GM12872 (cell line): ENCODE measurements at regions not wholly inside any gene's neighbourhood (a gene's known extent, or its start where the extent isn't known, plus 50 kb on each side); places are given as distances from the start of the nearest gene placed in this dataset.

Experiments
- TF ChIP-seq, protein P1 (sequence below): IDR thresholded peaks from 3 replicates; pipeline ENCODE4 v1.5.1; 2011; ENCODE audit warnings: low read depth, mild to moderate bottlenecking, low read length, moderate library complexity; ENCODE audit not compliant: insufficient read depth

DNA sequence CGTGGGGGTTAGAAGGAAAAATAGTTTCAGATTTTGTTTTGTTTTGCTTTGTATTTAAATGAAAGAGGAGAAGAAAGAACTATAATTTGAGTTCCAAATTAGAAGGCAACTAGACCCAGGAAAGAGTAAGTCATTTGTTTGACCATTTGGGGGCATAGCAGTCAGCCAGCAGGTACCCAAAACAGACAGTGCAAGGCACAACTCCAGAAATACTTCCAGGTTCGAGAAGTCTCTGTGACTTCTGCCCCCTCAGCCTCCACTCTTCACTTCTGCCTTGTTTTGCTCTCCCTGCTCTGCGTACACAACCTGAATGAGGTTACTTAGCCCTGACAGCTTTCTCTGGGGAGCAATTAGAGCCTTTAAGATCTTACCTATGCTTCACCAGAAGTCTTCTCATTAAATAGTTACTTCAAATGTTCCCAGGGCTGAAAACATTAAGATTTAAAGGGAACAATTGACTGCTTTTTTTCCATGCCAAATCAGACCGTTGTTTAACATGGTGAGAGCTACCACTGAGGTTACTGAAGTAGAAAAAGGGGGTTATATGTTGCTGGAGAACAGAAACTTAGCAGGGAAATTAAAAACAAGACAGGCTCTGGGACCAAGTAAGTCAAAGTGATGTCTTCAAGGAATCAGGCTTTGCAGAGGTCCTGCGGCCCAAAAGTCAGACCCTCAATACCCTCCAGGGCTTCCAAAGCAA lies 216.9 kb downstream of the BCL11A start:
- TF ChIP-seq, protein P1, sequence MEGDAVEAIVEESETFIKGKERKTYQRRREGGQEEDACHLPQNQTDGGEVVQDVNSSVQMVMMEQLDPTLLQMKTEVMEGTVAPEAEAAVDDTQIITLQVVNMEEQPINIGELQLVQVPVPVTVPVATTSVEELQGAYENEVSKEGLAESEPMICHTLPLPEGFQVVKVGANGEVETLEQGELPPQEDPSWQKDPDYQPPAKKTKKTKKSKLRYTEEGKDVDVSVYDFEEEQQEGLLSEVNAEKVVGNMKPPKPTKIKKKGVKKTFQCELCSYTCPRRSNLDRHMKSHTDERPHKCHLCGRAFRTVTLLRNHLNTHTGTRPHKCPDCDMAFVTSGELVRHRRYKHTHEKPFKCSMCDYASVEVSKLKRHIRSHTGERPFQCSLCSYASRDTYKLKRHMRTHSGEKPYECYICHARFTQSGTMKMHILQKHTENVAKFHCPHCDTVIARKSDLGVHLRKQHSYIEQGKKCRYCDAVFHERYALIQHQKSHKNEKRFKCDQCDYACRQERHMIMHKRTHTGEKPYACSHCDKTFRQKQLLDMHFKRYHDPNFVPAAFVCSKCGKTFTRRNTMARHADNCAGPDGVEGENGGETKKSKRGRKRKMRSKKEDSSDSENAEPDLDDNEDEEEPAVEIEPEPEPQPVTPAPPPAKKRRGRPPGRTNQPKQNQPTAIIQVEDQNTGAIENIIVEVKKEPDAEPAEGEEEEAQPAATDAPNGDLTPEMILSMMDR, result peak; percentile 45; the same call in 1 of the 3 replicates

DNA sequence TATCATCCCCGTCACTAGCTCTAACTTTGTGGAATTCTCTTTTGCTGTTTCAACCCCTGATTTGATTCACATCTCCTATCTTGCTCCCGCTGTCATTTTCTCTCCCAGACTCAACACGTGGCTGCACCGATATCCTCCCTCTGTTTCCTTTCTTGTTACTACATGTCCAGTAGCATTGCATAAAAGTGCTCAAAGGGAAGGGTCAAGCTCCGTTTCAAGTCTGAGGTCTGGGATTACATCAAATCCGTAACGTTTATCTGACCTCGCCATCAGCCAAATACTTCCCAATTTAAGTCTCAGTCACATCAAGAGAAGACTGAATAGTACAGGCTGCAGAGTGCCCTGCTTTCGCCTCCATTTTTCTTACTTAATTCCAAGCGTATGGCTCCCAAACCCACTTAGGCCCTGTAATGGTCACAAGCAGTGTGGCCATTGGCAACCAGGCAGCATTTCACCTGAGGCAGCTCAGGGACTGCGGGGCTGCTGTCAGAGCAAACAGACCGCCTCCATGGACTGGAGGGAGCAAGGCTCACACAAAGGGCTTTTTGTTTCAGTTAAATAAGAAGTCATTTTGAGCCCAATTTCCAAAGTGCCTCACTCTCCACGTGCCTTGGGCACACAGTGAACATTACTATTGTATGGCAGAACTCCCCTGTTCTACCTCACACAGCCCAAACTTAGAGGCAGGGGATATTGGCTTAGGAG lies 217.8 kb downstream of the BCL11A start:
- TF ChIP-seq, protein P1, result no peak

DNA sequence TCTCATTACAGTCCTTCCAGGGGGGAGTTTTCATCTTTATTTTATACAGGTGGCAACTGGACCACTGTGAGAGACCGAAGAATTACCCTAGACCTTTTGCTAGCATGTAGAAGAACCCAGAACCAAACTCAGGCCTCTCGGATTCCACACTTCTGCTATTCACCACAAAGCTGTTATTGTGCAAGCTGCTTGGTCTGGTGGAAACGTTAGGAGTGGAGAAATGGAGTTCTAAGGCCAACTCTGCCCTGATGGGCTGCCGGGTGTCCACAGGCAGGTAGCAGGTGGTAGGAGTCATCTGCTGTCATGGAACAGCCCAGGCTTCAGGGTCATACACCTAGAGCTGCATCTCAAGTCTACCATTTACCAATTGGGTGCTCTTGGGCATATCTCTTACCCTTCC lies 218.8 kb downstream of the BCL11A start:
- TF ChIP-seq, protein P1, result no peak

DNA sequence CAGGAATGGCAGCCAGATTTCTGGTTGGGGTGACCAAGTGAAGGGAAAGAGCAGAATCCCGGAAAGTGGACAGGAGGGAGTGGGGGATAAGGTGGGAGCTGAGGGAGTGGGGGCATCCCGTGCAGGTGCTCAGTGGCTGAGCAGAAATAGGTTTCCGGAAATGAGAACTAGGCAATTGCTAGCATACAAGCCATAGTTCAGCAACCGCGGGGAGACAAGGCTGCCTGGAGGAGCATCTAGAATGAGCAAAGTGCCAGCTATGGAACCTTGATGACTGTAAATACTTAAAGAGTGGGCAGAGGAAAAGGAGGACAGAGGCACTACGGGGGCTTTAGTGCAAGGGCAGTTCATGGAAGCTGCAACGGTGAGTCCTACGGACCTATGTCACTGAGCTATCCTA lies 220.2 kb downstream of the BCL11A start:
- TF ChIP-seq, protein P1, result no peak

DNA sequence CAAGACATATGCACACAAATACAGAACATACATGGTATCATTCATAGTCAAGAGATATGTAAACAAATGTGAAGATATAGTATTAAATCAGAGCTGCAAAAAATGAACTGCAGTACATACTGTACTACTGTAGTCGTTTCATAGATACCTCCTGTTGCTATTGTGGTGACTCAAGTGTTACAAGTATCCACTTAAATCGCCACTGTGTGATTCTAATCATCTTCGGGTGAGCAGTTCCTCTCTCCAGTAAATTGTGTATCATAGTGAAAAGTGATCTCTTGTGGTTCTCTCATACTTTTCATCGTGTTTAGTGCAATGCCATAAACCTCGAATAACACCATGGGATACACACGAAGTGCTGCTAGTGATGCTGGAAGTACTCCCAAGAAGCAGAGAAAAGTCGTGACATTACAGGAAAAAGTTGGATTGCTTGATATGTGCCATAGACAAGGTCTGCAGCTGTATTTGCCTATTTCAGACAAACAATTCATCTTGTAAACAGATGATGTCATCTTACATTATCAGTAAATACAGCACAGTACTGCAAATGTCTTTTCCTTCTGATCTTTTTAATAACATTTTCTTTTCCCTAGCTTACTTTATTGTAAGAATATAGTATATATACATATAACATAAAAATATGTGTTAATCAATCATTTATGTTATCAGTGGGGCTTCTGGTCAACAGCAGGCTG lies 222.2 kb downstream of the BCL11A start:
- TF ChIP-seq, protein P1, result no peak

DNA sequence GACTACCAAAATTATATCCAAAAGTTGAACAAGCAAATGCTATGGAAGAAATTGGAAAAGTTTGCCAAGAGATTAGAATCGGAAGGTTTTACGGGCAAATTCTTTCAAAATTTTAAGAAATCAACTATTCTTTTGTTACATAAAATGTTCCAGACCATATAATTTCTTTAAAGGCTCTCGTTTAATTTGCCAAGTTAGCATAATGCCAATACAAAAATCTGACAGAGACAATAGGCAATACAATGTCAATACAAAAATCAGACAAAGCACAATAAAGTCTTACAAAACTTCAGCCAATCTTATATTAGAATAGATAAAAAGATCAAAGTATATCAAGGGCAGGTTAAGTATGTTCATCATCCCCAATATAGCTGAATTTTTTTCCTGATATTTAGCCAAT lies 224.2 kb downstream of the BCL11A start:
- TF ChIP-seq, protein P1, result no peak

DNA sequence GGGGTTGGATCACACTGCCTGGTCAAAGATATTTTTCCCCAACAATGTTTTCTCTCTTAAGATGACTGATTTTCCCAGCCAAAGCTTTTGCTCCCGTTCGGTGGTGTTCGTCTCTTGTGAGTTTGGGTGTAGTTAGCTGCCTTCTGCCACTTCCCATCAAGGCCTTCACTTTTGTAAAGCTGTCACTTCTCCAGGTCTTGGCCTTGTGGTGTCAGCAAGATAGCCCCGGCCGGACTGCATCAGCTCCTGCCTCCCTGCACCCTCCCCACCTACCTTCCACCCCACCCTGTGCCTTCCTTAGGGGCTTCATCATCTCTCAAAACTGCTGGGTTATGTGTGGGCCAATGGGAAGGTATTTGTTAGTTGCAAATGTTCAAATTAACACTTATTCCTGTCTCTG lies 228.9 kb downstream of the BCL11A start:
- TF ChIP-seq, protein P1, result no peak
